ENCODE measurements at regions not wholly inside any gene's neighbourhood (a gene's known extent, or its start where the extent isn't known, plus 50 kb on each side); places are given as distances from the start of the nearest gene placed in this dataset.

GRCh38 chr1:214923278-214923915, 159.1 kb upstream of the KCNK2 start:
- ChIA-PET POLR2A (no interaction called here), CTCF (interaction anchor here (0.6 to 2.9 kb wide), 3 partner anchors 10 to 403 kb away, joined by 3 to 7 read pairs (median 4); no protein-coding TSS in a partner anchor)
- Histone ChIP-seq H3K9me3 (no peaks in the 10 kb centered on the region), H3K79me2 (ENCODE audit: insufficient read depth) (no peaks in the 10 kb centered on the region), H3K4me1 (ENCODE audit: control insufficient read depth in 1 of 2, insufficient read depth in 2 of 2, low read depth in 1 of 2, low read length in 1 of 2) (peaks cover 0 to 3% of the 10 kb centered on the region in 2 experiments; a peak in 1 of 4 replicates), H3K4me3 (ENCODE audit: low read depth in 2 of 2, low read length in 1 of 2) (no peak overlapping the region), H4K20me1 (ENCODE audit: insufficient read depth) (no peaks in the 10 kb centered on the region), H3F3A (replicated peaks; ENCODE audit: insufficient read depth) (no peaks in the 10 kb centered on the region), H3K27ac (ENCODE audit: low read depth in 2 of 2, low read length in 1 of 2) (no peak overlapping the region), H3K36me3 (replicated peaks in 1 of 2; ENCODE audit: control insufficient read depth in 1 of 2, insufficient read depth in 2 of 2, low read length in 1 of 2) (no peaks in the 10 kb centered on the region), H3K9ac (no peak overlapping the region), H3K4me2 (no peak overlapping the region), H3K9me2 (no peaks in the 10 kb centered on the region), H3K27me3 (ENCODE audit: insufficient read depth) (no peaks in the 10 kb centered on the region), H2AFZ (ENCODE audit: low read depth) (peak overlapping the region; percentile 8; the same call in 1 of the 2 replicates)
- TF ChIP-seq NRF1 (IDR thresholded peaks at IDR 0.05; ENCODE audit: low read depth, low read length) (no peak), POLR2AphosphoS5 (IDR thresholded peaks at IDR 0.05; ENCODE audit: low read depth, low read length) (no peak), RFX5 (IDR thresholded peaks at IDR 0.05; ENCODE audit: low read length) (no peak), RAD21 (IDR thresholded peaks at IDR 0.05; ENCODE audit: low read length) (no peak), CHD2 (IDR thresholded peaks at IDR 0.05; ENCODE audit: low read length, partially characterized antibody) (no peak), ZBTB33 (IDR thresholded peaks at IDR 0.05; ENCODE audit: borderline replicate concordance, low read depth) (no peak), YY1 (IDR thresholded peaks at IDR 0.05; ENCODE audit: low read depth) (no peak), TCF12 (IDR thresholded peaks at IDR 0.05) (no peak), TEAD4 (IDR thresholded peaks at IDR 0.05; ENCODE audit: borderline replicate concordance, insufficient read depth) (no peak), EP300 (IDR thresholded peaks at IDR 0.05; ENCODE audit: borderline replicate concordance in 1 of 2, low read depth in 1 of 2, low read length in 1 of 2) (no peak), MXI1 (IDR thresholded peaks at IDR 0.05; ENCODE audit: low read depth, low read length) (no peak), IRF3 (IDR thresholded peaks at IDR 0.05; ENCODE audit: low read depth, low read length) (no peak), FOSL2 (IDR thresholded peaks at IDR 0.05; ENCODE audit: borderline replicate concordance, low read depth) (no peak), USF2 (IDR thresholded peaks at IDR 0.05; ENCODE audit: borderline replicate concordance, low read depth, low read length) (no peak), ELF1 (IDR thresholded peaks at IDR 0.05) (no peak), GATA2 (CRISPR knock-in tag; IDR thresholded peaks at IDR 0.05) (no peak)
- no peak for DNase-seq

Measured in SK-N-SH (cell line).